ENCODE measurements at regions not wholly inside any gene's neighbourhood (a gene's known extent, or its start where the extent isn't known, plus 50 kb on each side); places are given as distances from the start of the nearest gene placed in this dataset.

- WGBS, 2 donors, result 85 to 88% methylated on average over 6 of the region's 6 CpGs
These were observed 313.8 kb upstream of the HS6ST1 start for GRCh38 chr2:128632501-128632800.

DNA sequence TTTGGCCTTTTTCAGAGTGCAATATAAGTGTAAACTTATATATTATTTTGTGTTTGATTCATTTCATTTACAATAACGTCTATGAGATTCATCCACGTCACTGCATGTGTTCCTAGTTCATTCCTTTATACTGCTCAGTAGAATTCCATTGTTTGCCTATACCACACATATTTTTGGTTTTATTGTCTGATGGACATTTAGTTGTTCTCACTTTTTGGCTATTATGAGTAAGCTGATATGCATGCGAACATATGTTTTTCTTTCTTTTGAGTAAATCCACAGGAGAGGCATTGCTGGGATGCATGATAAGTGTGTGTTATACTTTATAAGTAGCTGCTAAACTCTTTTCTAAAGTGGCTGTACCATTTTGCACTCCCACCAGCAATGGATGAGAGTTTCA is 314.8 kb upstream of the HS6ST1 start:
- 93% methylated on average over 3 of the region's 3 CpGs for WGBS, 2 donors

More at GRCh38 chr2:128632501-128632800, 313.8 kb upstream of the HS6ST1 start:
- no peaks in the 10 kb centered on the region for H3K4me1 ChIP-seq
- H3K9me3 ChIP-seq, result no peaks in the 10 kb centered on the region
- H3K4me3 ChIP-seq, result no peak overlapping the region
- intact Hi-C loops (cut with DNase I; ENCODE audit: low total_unique reads), result no loop called here
- no peak for DNase-seq
- TF ChIP-seq, protein P1, sequence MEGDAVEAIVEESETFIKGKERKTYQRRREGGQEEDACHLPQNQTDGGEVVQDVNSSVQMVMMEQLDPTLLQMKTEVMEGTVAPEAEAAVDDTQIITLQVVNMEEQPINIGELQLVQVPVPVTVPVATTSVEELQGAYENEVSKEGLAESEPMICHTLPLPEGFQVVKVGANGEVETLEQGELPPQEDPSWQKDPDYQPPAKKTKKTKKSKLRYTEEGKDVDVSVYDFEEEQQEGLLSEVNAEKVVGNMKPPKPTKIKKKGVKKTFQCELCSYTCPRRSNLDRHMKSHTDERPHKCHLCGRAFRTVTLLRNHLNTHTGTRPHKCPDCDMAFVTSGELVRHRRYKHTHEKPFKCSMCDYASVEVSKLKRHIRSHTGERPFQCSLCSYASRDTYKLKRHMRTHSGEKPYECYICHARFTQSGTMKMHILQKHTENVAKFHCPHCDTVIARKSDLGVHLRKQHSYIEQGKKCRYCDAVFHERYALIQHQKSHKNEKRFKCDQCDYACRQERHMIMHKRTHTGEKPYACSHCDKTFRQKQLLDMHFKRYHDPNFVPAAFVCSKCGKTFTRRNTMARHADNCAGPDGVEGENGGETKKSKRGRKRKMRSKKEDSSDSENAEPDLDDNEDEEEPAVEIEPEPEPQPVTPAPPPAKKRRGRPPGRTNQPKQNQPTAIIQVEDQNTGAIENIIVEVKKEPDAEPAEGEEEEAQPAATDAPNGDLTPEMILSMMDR (IDR thresholded peaks at IDR 0.05), result no peak
- no peak for TF ChIP-seq POLR2A (IDR thresholded peaks at IDR 0.05)
- no peak overlapping the region for H3K27ac ChIP-seq
- H3K27me3 ChIP-seq, result no peaks in the 10 kb centered on the region
- H3K36me3 ChIP-seq (ENCODE audit: low read depth, missing control alignments), result no peaks in the 10 kb centered on the region

DNA sequence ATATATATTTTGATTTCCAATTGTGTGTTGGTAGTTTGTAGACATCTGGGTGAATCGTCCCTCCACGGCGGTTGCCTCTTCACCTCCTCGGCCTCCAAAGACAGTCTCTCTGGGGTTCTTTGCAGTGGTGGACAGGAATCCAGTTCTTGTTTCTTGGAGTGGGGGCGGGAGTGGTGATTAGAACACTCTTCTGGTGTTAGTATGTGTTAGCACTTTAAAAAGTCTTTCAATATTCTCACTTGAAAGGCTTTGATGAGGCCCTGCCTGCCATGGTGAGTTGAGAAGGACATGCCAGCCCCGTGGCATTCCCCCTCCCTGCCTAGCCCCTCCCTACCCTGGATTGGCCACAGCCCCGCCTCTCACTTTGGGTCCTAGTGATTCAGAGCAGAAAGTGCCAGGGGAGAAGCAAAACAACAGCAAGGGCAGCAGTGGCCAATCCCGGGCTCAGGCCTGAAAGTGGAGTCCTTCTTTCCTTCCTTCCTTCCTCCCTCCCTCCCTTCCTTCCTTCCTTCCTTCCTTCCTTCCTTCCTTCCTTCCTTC is 316.8 kb upstream of the HS6ST1 start:
- Histone ChIP-seq H3K4me1 (no peaks in the 10 kb centered on the region), H3K27me3 (no peaks in the 10 kb centered on the region), H3K27ac (no peak overlapping the region), H3K36me3 (ENCODE audit: low read depth, missing control alignments) (no peaks in the 10 kb centered on the region), H3K9me3 (no peaks in the 10 kb centered on the region), H3K4me3 (no peak overlapping the region)
- DNase-seq, result peak; percentile 6
- intact Hi-C loops (cut with DNase I; ENCODE audit: low total_unique reads), result no loop called here
- no peak for TF ChIP-seq POLR2A (IDR thresholded peaks at IDR 0.05)
- TF ChIP-seq, protein P1 (IDR thresholded peaks at IDR 0.05), result no peak
- WGBS, 2 donors, result 83 to 88% methylated on average over 8 of the region's 8 CpGs

More for the DNA sequence above, 314.8 kb upstream of the HS6ST1 start:
- H3K36me3 ChIP-seq (ENCODE audit: low read depth, missing control alignments), result no peaks in the 10 kb centered on the region
- DNase-seq, result no peak
- intact Hi-C loops (cut with DNase I; ENCODE audit: low total_unique reads), result no loop called here
- H3K4me3 ChIP-seq, result no peak overlapping the region
- H3K4me1 ChIP-seq, result no peaks in the 10 kb centered on the region
- no peaks in the 10 kb centered on the region for H3K9me3 ChIP-seq
- no peak overlapping the region for H3K27ac ChIP-seq
- H3K27me3 ChIP-seq, result no peaks in the 10 kb centered on the region
- TF ChIP-seq POLR2A (IDR thresholded peaks at IDR 0.05), result no peak
- TF ChIP-seq, protein P1 (IDR thresholded peaks at IDR 0.05), result no peak

GRCh38 chr2:128636802-128637147 is 318.1 kb upstream of the HS6ST1 start:
- H3K27me3 ChIP-seq, result no peaks in the 10 kb centered on the region
- no peak overlapping the region for H3K4me3 ChIP-seq
- TF ChIP-seq POLR2A (IDR thresholded peaks at IDR 0.05), result no peak
- TF ChIP-seq, protein P1 (IDR thresholded peaks at IDR 0.05), result no peak
- no peaks in the 10 kb centered on the region for H3K9me3 ChIP-seq
- no peaks in the 10 kb centered on the region for H3K36me3 ChIP-seq (ENCODE audit: low read depth, missing control alignments)
- 72 to 74% methylated on average over 5 of the region's 5 CpGs for WGBS, 2 donors
- no peak overlapping the region for H3K27ac ChIP-seq
- peak; percentile 11 for DNase-seq
- intact Hi-C loops (cut with DNase I; ENCODE audit: low total_unique reads), result no loop called here
- no peaks in the 10 kb centered on the region for H3K4me1 ChIP-seq

GRCh38 chr2:128637481-128638155 is 318.9 kb upstream of the HS6ST1 start:
- Histone ChIP-seq H3K36me3 (ENCODE audit: low read depth, missing control alignments) (no peaks in the 10 kb centered on the region), H3K9me3 (no peaks in the 10 kb centered on the region), H3K27ac (no peak overlapping the region), H3K4me3 (no peak overlapping the region), H3K4me1 (no peaks in the 10 kb centered on the region), H3K27me3 (no peaks in the 10 kb centered on the region)
- WGBS, 2 donors, result 92% methylated on average over 7 of the region's 7 CpGs
- peak; percentile 7 for DNase-seq
- TF ChIP-seq POLR2A (IDR thresholded peaks at IDR 0.05), result no peak
- TF ChIP-seq, protein P1 (IDR thresholded peaks at IDR 0.05), result no peak
- intact Hi-C loops (cut with DNase I; ENCODE audit: low total_unique reads), result no loop called here

Measured in testis (tissue), 2 donors.